ENCODE measurements at regions not wholly inside any gene's neighbourhood (a gene's known extent, or its start where the extent isn't known, plus 50 kb on each side); places are given as distances from the start of the nearest gene placed in this dataset.

GRCh38 chr4:147037069-147037468, 91.4 kb upstream of the TTC29 start:
- Histone ChIP-seq H4K20me1 (ENCODE audit: control insufficient read depth, insufficient read depth, insufficient read length) (no peaks in the 10 kb centered on the region), H3K4ac (ENCODE audit: low read depth, low read length) (no peak overlapping the region), H2BK12ac (ENCODE audit: insufficient read length, low read depth, low read length) (no peak overlapping the region), H2AFZ (ENCODE audit: low read length) (no peak overlapping the region), H3K79me2 (ENCODE audit: insufficient read depth, low read length) (no peaks in the 10 kb centered on the region), H2BK15ac (ENCODE audit: low read depth, low read length) (no peak overlapping the region), H4K8ac (replicated peaks; ENCODE audit: insufficient read length, low read depth, low read length) (no peak overlapping the region), H2AK5ac (ENCODE audit: insufficient read length, low read length) (no peak overlapping the region), H2BK5ac (ENCODE audit: insufficient read length, low read length) (no peak overlapping the region), H3K4me2 (ENCODE audit: insufficient read depth, insufficient read length, low read length) (no peak overlapping the region), H3K18ac (ENCODE audit: insufficient read length, low read depth, low read length) (no peak overlapping the region), H2BK120ac (ENCODE audit: low read depth, low read length, poor library complexity, severe bottlenecking) (no peak overlapping the region), H4K91ac (ENCODE audit: insufficient read length, low read depth, low read length) (no peak overlapping the region), H3K23me2 (ENCODE audit: insufficient read length, low read depth, low read length, poor library complexity, severe bottlenecking) (no peaks in the 10 kb centered on the region), H3K23ac (ENCODE audit: insufficient read length, low read depth, low read length) (no peak overlapping the region), H3K27ac (ENCODE audit: insufficient read length, low read depth, low read length) (no peak overlapping the region), H3K56ac (ENCODE audit: insufficient read length, low read depth, low read length) (no peak overlapping the region), H3K79me1 (ENCODE audit: insufficient read depth, low read depth, low read length, poor library complexity, severe bottlenecking) (no peaks in the 10 kb centered on the region), H3K9me3 (ENCODE audit: control insufficient read depth, low read depth, low read length) (no peaks in the 10 kb centered on the region), H3K27me3 (ENCODE audit: insufficient read depth, low read length) (no peaks in the 10 kb centered on the region), H3K14ac (ENCODE audit: insufficient read depth, low read length) (no peak overlapping the region), H4K5ac (ENCODE audit: insufficient read length, low read depth, low read length) (no peak overlapping the region), H3T11ph (ENCODE audit: low read length) (no peak overlapping the region), H3K9ac (ENCODE audit: extremely low read depth, insufficient read length, low read length) (no peak overlapping the region), H3K4me1 (ENCODE audit: insufficient read depth, low read length) (no peaks in the 10 kb centered on the region), H2BK20ac (ENCODE audit: low read depth, low read length, poor library complexity, severe bottlenecking) (no peak overlapping the region)
- no peak overlapping the region for H3K4me3 Mint-ChIP-seq
- no peak for DNase-seq
- peaks cover 0 to 6% of the 10 kb centered on the region in 2 experiments; a peak in 2 of 4 replicates for H3K4me1 Mint-ChIP-seq
- TF ChIP-seq CTCF (conservative IDR thresholded peaks at IDR 0.05) = no peak
- H3K27me3 Mint-ChIP-seq (ENCODE audit: low read depth) = no peaks in the 10 kb centered on the region
- WGBS (ENCODE audit: extremely low coverage, insufficient read length, low lambda C conversion rate) = no CpG with 5 or more reads among the region's 4 CpGs
- no peaks in the 10 kb centered on the region for H3K36me3 Mint-ChIP-seq (ENCODE audit: insufficient read depth in 1 of 3, low read depth in 3 of 3)
- H3K9me3 Mint-ChIP-seq = no peaks in the 10 kb centered on the region
- H3K27ac Mint-ChIP-seq = no peak overlapping the region

Data from H9 (cell line).